Vagina (tissue), 2 donors: ENCODE measurements at regions not wholly inside any gene's neighbourhood (a gene's known extent, or its start where the extent isn't known, plus 50 kb on each side); places are given as distances from the start of the nearest gene placed in this dataset.

Experiments
- DNase-seq, 2 donors: peaks; one replicate each; pipeline ENCODE4 v3.0.0-alpha.2; 2017; ENCODE audit errors: extremely low spot score in 2 of 2
- H3K27ac ChIP-seq: fragments of 200-600 bp; sonication (generic); one replicate; pipeline ENCODE4 v1.5.1; 2019
- H3K27me3 ChIP-seq: fragments of 200-600 bp; sonication (generic); one replicate; pipeline ENCODE4 v1.5.1; 2019
- H3K36me3 ChIP-seq, 2 donors: fragments of 200-600 bp; sonication (generic); one replicate each; pipeline ENCODE4 v1.5.1; 2017 to 2019
- H3K4me1 ChIP-seq: fragments of 200-600 bp; sonication (generic); one replicate; pipeline ENCODE4 v1.5.1; 2019
- H3K4me3 ChIP-seq, 2 donors: fragments of 200-600 bp; sonication (generic); 1 replicate in 1 of 2; 2 replicates in 1 of 2; pipeline ENCODE4 v1.5.1; 2016 to 2019
- H3K9me3 ChIP-seq: fragments of 200-600 bp; sonication (generic); one replicate; pipeline ENCODE4 v1.5.1; 2019
- CTCF ChIP-seq, 3 experiments: fragments of 450-650 bp in 2 of 3; fragments of 200-600 bp in 1 of 3; sonication (generic) in 1 of 3; IDR thresholded peaks; one replicate each; pipeline ENCODE4 v1.5.1; 2017 to 2019; ENCODE audit warnings: antibody characterized with exemption in 3 of 3, mild to moderate bottlenecking in 2 of 3, moderate library complexity in 2 of 3
- POLR2A ChIP-seq, 2 donors: fragments of 450-650 bp; IDR thresholded peaks; one replicate each; pipeline ENCODE4 v1.6.1; 2017; ENCODE audit warnings: antibody characterized with exemption in 2 of 2, mild to moderate bottlenecking in 2 of 2, moderate library complexity in 2 of 2
- POLR2AphosphoS5 ChIP-seq, 2 donors: sonication (generic); formaldehyde crosslinking; IDR thresholded peaks; one replicate each; pipeline ENCODE4 v1.9.0; 2017; ENCODE audit warnings: antibody characterized with exemption in 2 of 2, mild to moderate bottlenecking in 2 of 2, low read depth in 1 of 2; ENCODE audit not compliant: insufficient read depth in 1 of 2
- intact Hi-C: fragments of 100-400 bp; cut with DNase I; formaldehyde crosslinking; loops from one replicate; pipeline ENCODE4 v1.15.1; 2023

- no peaks in the 10 kb centered on the region for H3K9me3 ChIP-seq
- TF ChIP-seq CTCF (IDR thresholded peaks at IDR 0.05) (no peak), POLR2AphosphoS5 (IDR thresholded peaks at IDR 0.05; ENCODE audit: insufficient read depth in 1 of 2, low read depth in 1 of 2) (no peak), POLR2A (IDR thresholded peaks at IDR 0.05) (no peak)
Measured at GRCh38 chrX:43514820-43515219, 141.3 kb upstream of the MAOA start.

DNA sequence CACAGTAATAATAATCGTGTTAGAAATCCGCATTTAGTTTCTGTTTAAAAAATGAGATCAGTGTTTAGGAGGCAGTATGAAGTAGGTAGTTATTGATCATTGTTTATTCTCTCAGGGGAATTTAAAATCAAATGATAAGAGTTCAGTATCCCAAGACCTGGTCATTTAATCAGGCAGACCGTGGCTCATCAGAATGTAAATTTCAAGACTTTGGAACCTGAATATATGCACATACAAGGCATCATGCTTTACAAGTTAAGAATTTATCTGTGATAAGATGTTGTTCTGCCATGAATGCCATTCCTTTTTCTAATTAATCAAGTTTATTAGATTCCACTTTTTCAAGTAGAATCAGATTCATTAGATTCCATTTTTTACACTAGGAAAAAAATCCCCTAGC lies 133.5 kb upstream of the MAOA start:
- Histone ChIP-seq H3K27me3 (no peaks in the 10 kb centered on the region), H3K36me3 (no peaks in the 10 kb centered on the region), H3K9me3 (no peaks in the 10 kb centered on the region), H3K27ac (no peak overlapping the region), H3K4me3 (no peak overlapping the region), H3K4me1 (no peaks in the 10 kb centered on the region)
- intact Hi-C loops: no loop called here
- TF ChIP-seq CTCF (IDR thresholded peaks at IDR 0.05) (no peak), POLR2AphosphoS5 (IDR thresholded peaks at IDR 0.05; ENCODE audit: insufficient read depth in 1 of 2, low read depth in 1 of 2) (no peak), POLR2A (IDR thresholded peaks at IDR 0.05) (no peak)
- DNase-seq: no peak

More at GRCh38 chrX:43514820-43515219, 141.3 kb upstream of the MAOA start:
- DNase-seq: no peak
- no peak overlapping the region for H3K27ac ChIP-seq
- no peaks in the 10 kb centered on the region for H3K4me1 ChIP-seq
- intact Hi-C loops: no loop called here
- no peaks in the 10 kb centered on the region for H3K36me3 ChIP-seq
- no peak overlapping the region for H3K4me3 ChIP-seq
- no peaks in the 10 kb centered on the region for H3K27me3 ChIP-seq

DNA sequence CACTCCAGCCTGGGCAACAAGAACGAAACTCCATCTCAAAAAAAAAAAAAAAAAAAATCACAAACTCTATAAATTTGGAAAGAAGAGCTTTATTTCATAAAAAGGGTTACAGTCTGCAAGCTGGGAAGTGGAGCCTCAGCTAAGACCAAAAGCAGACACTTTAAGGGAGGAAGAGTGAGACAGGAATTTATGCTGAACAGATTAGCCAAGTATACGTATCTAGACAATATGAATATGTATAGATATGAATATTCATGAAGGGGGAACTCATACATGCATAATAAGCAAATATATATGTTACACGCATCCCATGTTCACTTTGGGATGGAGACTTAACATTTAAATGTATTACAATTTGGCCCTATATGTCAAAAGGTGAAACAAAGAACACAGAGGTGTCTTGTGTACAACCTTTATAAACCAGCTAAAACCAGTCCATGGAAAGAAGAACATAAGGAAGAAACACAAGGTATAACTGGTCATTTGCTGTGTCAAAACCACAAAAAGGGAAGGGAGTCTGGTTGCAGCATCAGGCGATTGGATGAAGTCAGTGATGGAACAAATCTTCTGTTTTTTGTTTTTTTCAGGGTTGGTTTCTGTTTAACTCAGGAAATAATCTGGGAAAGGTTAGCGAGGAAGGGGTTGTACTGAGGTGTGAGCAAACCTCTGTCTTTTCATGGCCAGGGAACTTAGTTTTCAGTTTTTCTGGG lies 130.0 kb upstream of the MAOA start:
- Histone ChIP-seq H3K9me3 (no peaks in the 10 kb centered on the region), H3K4me3 (no peak overlapping the region), H3K36me3 (no peaks in the 10 kb centered on the region), H3K4me1 (no peaks in the 10 kb centered on the region), H3K27me3 (no peaks in the 10 kb centered on the region), H3K27ac (no peak overlapping the region)
- DNase-seq: no peak
- TF ChIP-seq CTCF (IDR thresholded peaks at IDR 0.05) (no peak), POLR2A (IDR thresholded peaks at IDR 0.05) (no peak), POLR2AphosphoS5 (IDR thresholded peaks at IDR 0.05; ENCODE audit: insufficient read depth in 1 of 2, low read depth in 1 of 2) (no peak)
- intact Hi-C loops: no loop called here

DNA sequence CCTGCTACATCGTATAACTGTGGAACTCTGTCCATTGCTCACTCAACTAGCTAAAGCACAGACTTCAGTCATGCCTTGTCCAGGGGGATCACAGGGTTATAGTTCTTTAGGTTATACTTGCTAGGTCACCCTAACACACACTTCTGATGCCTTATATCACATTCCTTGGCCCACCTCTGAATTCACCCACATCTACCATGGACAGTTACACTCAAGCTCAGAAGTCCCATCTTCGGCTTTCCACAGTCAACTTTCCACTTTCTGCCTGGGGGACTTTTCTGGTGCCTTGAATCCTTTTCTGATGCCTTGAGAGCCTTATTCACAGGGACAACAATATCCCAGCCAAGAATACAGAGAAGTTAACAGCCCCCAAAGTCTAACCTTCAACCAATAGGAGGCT lies 129.2 kb upstream of the MAOA start:
- intact Hi-C loops: no loop called here
- no peaks in the 10 kb centered on the region for H3K4me1 ChIP-seq

More for the DNA sequence above, 129.2 kb upstream of the MAOA start:
- Histone ChIP-seq H3K36me3 (no peaks in the 10 kb centered on the region), H3K9me3 (no peaks in the 10 kb centered on the region), H3K27me3 (no peaks in the 10 kb centered on the region), H3K27ac (no peak overlapping the region), H3K4me3 (no peak overlapping the region)
- no peak for DNase-seq
- no peak for TF ChIP-seq POLR2AphosphoS5 (IDR thresholded peaks at IDR 0.05; ENCODE audit: insufficient read depth in 1 of 2, low read depth in 1 of 2)
- TF ChIP-seq CTCF (IDR thresholded peaks at IDR 0.05): no peak
- no peak for TF ChIP-seq POLR2A (IDR thresholded peaks at IDR 0.05)
